ENCODE measurements at regions not wholly inside any gene's neighbourhood (a gene's known extent, or its start where the extent isn't known, plus 50 kb on each side); places are given as distances from the start of the nearest gene placed in this dataset.

DNA sequence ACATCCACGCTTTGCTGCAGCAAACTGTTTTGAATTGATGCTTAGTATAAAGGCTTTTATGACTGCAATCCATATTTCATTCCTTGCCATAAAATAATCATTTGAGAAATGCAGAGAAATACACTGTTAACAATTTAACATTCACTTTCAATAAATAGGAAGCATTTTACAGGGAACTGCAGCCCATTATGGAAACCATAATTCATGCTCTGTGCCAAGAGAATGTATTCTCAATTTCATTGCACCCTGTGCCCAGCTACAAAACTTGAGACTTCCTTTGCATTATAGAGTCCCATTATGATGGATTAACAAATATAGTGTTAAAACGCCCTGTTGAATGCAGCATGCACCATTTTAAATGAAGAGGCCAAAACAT lies 134.0 kb downstream of the MED10 start:
- TF ChIP-seq EZH2 (IDR thresholded peaks at IDR 0.05; ENCODE audit: low read length, missing control alignments): no peak
- TF ChIP-seq, protein P1, sequence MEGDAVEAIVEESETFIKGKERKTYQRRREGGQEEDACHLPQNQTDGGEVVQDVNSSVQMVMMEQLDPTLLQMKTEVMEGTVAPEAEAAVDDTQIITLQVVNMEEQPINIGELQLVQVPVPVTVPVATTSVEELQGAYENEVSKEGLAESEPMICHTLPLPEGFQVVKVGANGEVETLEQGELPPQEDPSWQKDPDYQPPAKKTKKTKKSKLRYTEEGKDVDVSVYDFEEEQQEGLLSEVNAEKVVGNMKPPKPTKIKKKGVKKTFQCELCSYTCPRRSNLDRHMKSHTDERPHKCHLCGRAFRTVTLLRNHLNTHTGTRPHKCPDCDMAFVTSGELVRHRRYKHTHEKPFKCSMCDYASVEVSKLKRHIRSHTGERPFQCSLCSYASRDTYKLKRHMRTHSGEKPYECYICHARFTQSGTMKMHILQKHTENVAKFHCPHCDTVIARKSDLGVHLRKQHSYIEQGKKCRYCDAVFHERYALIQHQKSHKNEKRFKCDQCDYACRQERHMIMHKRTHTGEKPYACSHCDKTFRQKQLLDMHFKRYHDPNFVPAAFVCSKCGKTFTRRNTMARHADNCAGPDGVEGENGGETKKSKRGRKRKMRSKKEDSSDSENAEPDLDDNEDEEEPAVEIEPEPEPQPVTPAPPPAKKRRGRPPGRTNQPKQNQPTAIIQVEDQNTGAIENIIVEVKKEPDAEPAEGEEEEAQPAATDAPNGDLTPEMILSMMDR (conservative IDR thresholded peaks at IDR 0.05 in 1 of 2, IDR thresholded peaks at IDR 0.05 in 1 of 2; ENCODE audit: low read depth in 1 of 2, low read length in 2 of 2): no peak

All from fibroblast of lung (primary cell).